Neural progenitor cell (in vitro differentiated cells): ENCODE measurements at regions not wholly inside any gene's neighbourhood (a gene's known extent, or its start where the extent isn't known, plus 50 kb on each side); places are given as distances from the start of the nearest gene placed in this dataset.
"Not testable (repeated sequence)": the region's sequence is repeated elsewhere in the genome, so short reads cannot be mapped to it uniquely, and the experiment has no call there.

Experiments
- DNase-seq: peaks from one replicate; pipeline ENCODE4 v3.0.0-alpha.2; 2016; ENCODE audit warnings: low spot score
- H2AFZ ChIP-seq: fragments of 200-600 bp; sonication (generic); replicated peaks from 2 replicates; pipeline ENCODE4 v1.6.1; 2016; ENCODE audit warnings: antibody characterized with exemption
- H3F3A ChIP-seq: fragments of 200-600 bp; sonication (generic); 2 replicates; pipeline ENCODE4 v1.6.1; 2016; ENCODE audit warnings: antibody characterized with exemption, low read depth
- H3K27ac ChIP-seq: fragments of 200-600 bp; sonication (generic); 2 replicates; pipeline ENCODE4 v1.5.1; 2016; ENCODE audit warnings: mild to moderate bottlenecking
- H3K27me3 ChIP-seq: fragments of 200-600 bp; sonication (generic); 2 replicates; pipeline ENCODE4 v1.6.1; 2016; ENCODE audit warnings: mild to moderate bottlenecking, moderate library complexity
- H3K36me3 ChIP-seq: fragments of 200-600 bp; sonication (generic); 2 replicates; pipeline ENCODE4 v1.5.1; 2016
- H3K4me1 ChIP-seq: fragments of 200-600 bp; sonication (generic); 2 replicates; pipeline ENCODE4 v1.6.1; 2016; ENCODE audit warnings: mixed run types
- H3K4me2 ChIP-seq: fragments of 200-600 bp; sonication (generic); 2 replicates; pipeline ENCODE4 v1.6.1; 2016
- H3K4me3 ChIP-seq: fragments of 200-600 bp; sonication (generic); 2 replicates; pipeline ENCODE4 v1.5.1; 2016
- H3K79me2 ChIP-seq: fragments of 200-600 bp; sonication (generic); 2 replicates; pipeline ENCODE4 v1.6.1; 2016; ENCODE audit warnings: low read depth
- H3K9ac ChIP-seq: fragments of 200-600 bp; sonication (generic); 2 replicates; pipeline ENCODE4 v1.6.1; 2016
- H3K9me3 ChIP-seq: fragments of 200-600 bp; sonication (generic); 2 replicates; pipeline ENCODE4 v1.5.1; 2016; ENCODE audit warnings: low read depth
- H4K20me1 ChIP-seq: fragments of 200-600 bp; sonication (generic); 2 replicates; pipeline ENCODE4 v1.6.1; 2016; ENCODE audit warnings: low read depth
- H3K27ac Mint-ChIP-seq: 3 replicates; pipeline ENCODE4 v1.8.0; 2021; ENCODE audit warnings: mixed read lengths
- H3K27me3 Mint-ChIP-seq: 2 replicates; pipeline ENCODE4 v1.8.0; 2022; ENCODE audit warnings: low read depth, mild to moderate bottlenecking, inconsistent platforms, moderate library complexity, mixed read lengths; ENCODE audit not compliant: insufficient read depth
- H3K36me3 Mint-ChIP-seq: 3 replicates; pipeline ENCODE4 v1.8.0; 2021; ENCODE audit warnings: mixed read lengths
- H3K4me1 Mint-ChIP-seq: 3 replicates; pipeline ENCODE4 v1.8.0; 2021; ENCODE audit warnings: mixed read lengths
- H3K4me3 Mint-ChIP-seq: 3 replicates; pipeline ENCODE4 v1.8.0; 2021; ENCODE audit warnings: mild to moderate bottlenecking, moderate library complexity, mixed read lengths
- H3K9me3 Mint-ChIP-seq: 3 replicates; pipeline ENCODE4 v1.8.0; 2020; ENCODE audit warnings: mixed read lengths

DNA sequence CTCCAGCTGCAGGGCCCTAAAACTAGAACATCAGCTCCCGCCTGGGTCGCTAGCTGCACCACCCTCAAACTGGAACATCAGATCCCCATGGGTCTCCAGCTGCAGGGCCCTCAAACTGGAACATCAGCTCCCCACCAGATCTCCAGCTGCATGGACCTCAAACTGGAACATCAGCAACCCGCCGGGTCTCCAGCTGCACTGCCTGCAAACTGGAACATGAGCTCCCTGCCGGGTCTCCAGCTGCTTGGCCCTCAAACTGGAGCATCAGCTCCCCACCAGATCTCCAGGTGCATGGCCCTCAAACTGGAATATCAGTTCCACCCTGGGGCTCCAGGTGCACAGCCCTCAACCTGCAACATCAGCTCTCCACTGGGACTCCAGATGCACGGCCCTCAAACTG, 82.7 kb downstream of the TFRC start:
- H3K27ac Mint-ChIP-seq, H3K36me3 ChIP-seq, H3K79me2 ChIP-seq, DNase-seq, H4K20me1 ChIP-seq, H3K9ac ChIP-seq, H3K4me1 Mint-ChIP-seq, H3K36me3 Mint-ChIP-seq, H3K9me3 ChIP-seq, H3K4me3 Mint-ChIP-seq, H3K27ac ChIP-seq, H3K4me3 ChIP-seq, H3K27me3 Mint-ChIP-seq, H3K4me2 ChIP-seq, H2AFZ ChIP-seq, H3F3A ChIP-seq, H3K27me3 ChIP-seq, H3K4me1 ChIP-seq: not testable (repeated sequence)
- H3K9me3 Mint-ChIP-seq, result peaks cover 11% of the 10 kb centered on the region

DNA sequence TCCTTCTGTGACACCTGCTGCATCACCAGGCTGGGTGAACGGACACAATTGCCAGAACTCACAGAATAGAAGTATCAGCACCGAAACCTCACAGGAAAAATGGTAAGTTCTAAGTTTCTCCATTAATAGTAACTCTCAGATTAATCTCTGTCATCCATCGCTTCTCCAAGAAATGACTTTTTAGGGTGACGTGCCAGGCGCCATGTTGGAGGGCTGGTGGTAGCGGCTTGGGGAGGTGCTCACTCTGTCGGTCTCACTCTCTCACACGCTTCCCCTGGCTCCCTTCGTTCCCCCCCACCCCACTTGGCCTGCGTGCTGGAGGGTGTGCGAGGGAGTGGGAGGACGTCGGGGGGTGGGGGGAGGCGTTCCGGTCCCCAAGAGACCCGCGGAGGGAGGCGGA, 85.6 kb downstream of the TFRC start:
- not testable (repeated sequence) for H3K9ac ChIP-seq, H3K4me3 ChIP-seq, H3K4me2 ChIP-seq, H3K4me1 Mint-ChIP-seq, H3K27ac ChIP-seq, H3F3A ChIP-seq, H4K20me1 ChIP-seq, H3K36me3 Mint-ChIP-seq, DNase-seq, H3K36me3 ChIP-seq, H3K27ac Mint-ChIP-seq, H2AFZ ChIP-seq, H3K4me1 ChIP-seq, H3K9me3 ChIP-seq, H3K4me3 Mint-ChIP-seq, H3K27me3 Mint-ChIP-seq, H3K27me3 ChIP-seq, H3K79me2 ChIP-seq
- peaks cover 14% of the 10 kb centered on the region for H3K9me3 Mint-ChIP-seq

DNA sequence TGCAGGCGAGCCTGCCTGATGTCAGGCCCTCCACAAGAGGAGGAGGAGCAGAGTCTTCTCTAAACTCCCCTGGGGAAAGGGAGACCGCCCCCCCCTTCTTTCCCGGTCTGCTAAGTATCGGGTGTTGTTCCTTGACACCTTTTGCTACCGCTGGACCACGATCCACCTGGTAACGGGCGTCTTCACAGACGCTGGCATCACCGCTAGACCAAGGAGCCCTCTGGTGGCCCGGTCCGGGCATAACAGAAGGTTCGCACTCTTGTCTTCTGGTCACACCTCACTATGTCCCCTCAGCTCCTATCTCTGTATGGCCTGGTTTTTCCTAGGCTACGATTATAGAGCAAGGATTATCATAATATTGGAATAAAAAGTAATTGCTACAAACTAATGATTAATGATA, 86.0 kb upstream of the TNK2 start:
- not testable (repeated sequence) for H2AFZ ChIP-seq, H3K4me1 Mint-ChIP-seq

GRCh38 chr3:195993671-195994070, 85.3 kb upstream of the TNK2 start:
- H3K9me3 Mint-ChIP-seq, H3K36me3 Mint-ChIP-seq, H3K27ac Mint-ChIP-seq, H3K27me3 Mint-ChIP-seq, H3K4me1 ChIP-seq, DNase-seq, H3K9ac ChIP-seq, H3K4me3 ChIP-seq, H3K4me1 Mint-ChIP-seq, H3K36me3 ChIP-seq, H3K4me2 ChIP-seq, H4K20me1 ChIP-seq, H3F3A ChIP-seq, H3K27me3 ChIP-seq, H3K79me2 ChIP-seq, H3K27ac ChIP-seq, H3K4me3 Mint-ChIP-seq, H3K9me3 ChIP-seq, H2AFZ ChIP-seq: not testable (repeated sequence)

More for the DNA sequence above, 86.0 kb upstream of the TNK2 start:
- not testable (repeated sequence) for H3K9me3 ChIP-seq, H3F3A ChIP-seq, H3K36me3 ChIP-seq, H4K20me1 ChIP-seq, H3K27me3 Mint-ChIP-seq, H3K4me3 ChIP-seq, H3K27ac ChIP-seq, H3K4me2 ChIP-seq, H3K27ac Mint-ChIP-seq, H3K79me2 ChIP-seq, H3K9ac ChIP-seq, H3K4me3 Mint-ChIP-seq, H3K4me1 ChIP-seq, H3K36me3 Mint-ChIP-seq, H3K9me3 Mint-ChIP-seq, H3K27me3 ChIP-seq
- peak; percentile 51 for DNase-seq

GRCh38 chr3:195992956-195993595, 84.7 kb upstream of the TNK2 start:
- not testable (repeated sequence) for H3K27me3 Mint-ChIP-seq, H3K9me3 Mint-ChIP-seq, H3K27me3 ChIP-seq, H2AFZ ChIP-seq, H3K36me3 Mint-ChIP-seq, H3K27ac ChIP-seq, H3K4me1 Mint-ChIP-seq, H3K4me3 Mint-ChIP-seq, H3K36me3 ChIP-seq, H3K4me2 ChIP-seq, H3K9ac ChIP-seq, DNase-seq, H3K4me1 ChIP-seq, H4K20me1 ChIP-seq, H3F3A ChIP-seq, H3K27ac Mint-ChIP-seq, H3K9me3 ChIP-seq, H3K4me3 ChIP-seq
- H3K79me2 ChIP-seq, result peaks cover 13% of the 10 kb centered on the region

GRCh38 chr3:195991986-195992385, 83.6 kb upstream of the TNK2 start:
- not testable (repeated sequence) for H3K27me3 Mint-ChIP-seq, H3K9ac ChIP-seq, H3K27ac Mint-ChIP-seq, H4K20me1 ChIP-seq, H3K27ac ChIP-seq, H3K4me2 ChIP-seq, H3K4me3 Mint-ChIP-seq, H3K36me3 ChIP-seq, H3K9me3 Mint-ChIP-seq, H3K27me3 ChIP-seq, H3F3A ChIP-seq, H3K36me3 Mint-ChIP-seq, H3K4me3 ChIP-seq, H3K4me1 Mint-ChIP-seq, H3K4me1 ChIP-seq, DNase-seq, H2AFZ ChIP-seq, H3K9me3 ChIP-seq
- peaks cover 18% of the 10 kb centered on the region for H3K79me2 ChIP-seq

GRCh38 chr3:195991243-195991642, 82.9 kb upstream of the TNK2 start:
- not testable (repeated sequence) for H3K27ac ChIP-seq, H3K4me2 ChIP-seq, H3K9ac ChIP-seq, H3F3A ChIP-seq, H3K27me3 ChIP-seq, H3K27me3 Mint-ChIP-seq, DNase-seq, H3K9me3 Mint-ChIP-seq, H4K20me1 ChIP-seq, H3K36me3 ChIP-seq, H3K36me3 Mint-ChIP-seq, H3K9me3 ChIP-seq, H3K27ac Mint-ChIP-seq, H3K4me1 Mint-ChIP-seq, H2AFZ ChIP-seq, H3K4me1 ChIP-seq
- Histone ChIP-seq H3K79me2 (peaks cover 22% of the 10 kb centered on the region), H3K4me3 (peak overlapping the region; percentile 72)
- H3K4me3 Mint-ChIP-seq, result peak overlapping the region; percentile 90

GRCh38 chr3:195990841-195991174, 82.5 kb upstream of the TNK2 start:
- H3K4me1 Mint-ChIP-seq, H3K36me3 ChIP-seq, H3K27me3 ChIP-seq, DNase-seq, H3K9me3 ChIP-seq, H3K4me1 ChIP-seq, H3K36me3 Mint-ChIP-seq, H4K20me1 ChIP-seq, H3K27ac ChIP-seq, H3K27me3 Mint-ChIP-seq, H3K9ac ChIP-seq, H3F3A ChIP-seq, H3K9me3 Mint-ChIP-seq: not testable (repeated sequence)
- Histone ChIP-seq H3K79me2 (peaks cover 22% of the 10 kb centered on the region), H3K4me3 (peak overlapping the region; percentile 72), H2AFZ (peak overlapping the region; percentile 95), H3K4me2 (peak overlapping the region; percentile 71)
- H3K4me3 Mint-ChIP-seq, result peak overlapping the region; percentile 90
- peak overlapping the region; percentile 50 for H3K27ac Mint-ChIP-seq
